ENCODE measurements at regions not wholly inside any gene's neighbourhood (a gene's known extent, or its start where the extent isn't known, plus 50 kb on each side); places are given as distances from the start of the nearest gene placed in this dataset.
"Not testable (repeated sequence)": the region's sequence is repeated elsewhere in the genome, so short reads cannot be mapped to it uniquely, and the experiment has no call there.

DNA sequence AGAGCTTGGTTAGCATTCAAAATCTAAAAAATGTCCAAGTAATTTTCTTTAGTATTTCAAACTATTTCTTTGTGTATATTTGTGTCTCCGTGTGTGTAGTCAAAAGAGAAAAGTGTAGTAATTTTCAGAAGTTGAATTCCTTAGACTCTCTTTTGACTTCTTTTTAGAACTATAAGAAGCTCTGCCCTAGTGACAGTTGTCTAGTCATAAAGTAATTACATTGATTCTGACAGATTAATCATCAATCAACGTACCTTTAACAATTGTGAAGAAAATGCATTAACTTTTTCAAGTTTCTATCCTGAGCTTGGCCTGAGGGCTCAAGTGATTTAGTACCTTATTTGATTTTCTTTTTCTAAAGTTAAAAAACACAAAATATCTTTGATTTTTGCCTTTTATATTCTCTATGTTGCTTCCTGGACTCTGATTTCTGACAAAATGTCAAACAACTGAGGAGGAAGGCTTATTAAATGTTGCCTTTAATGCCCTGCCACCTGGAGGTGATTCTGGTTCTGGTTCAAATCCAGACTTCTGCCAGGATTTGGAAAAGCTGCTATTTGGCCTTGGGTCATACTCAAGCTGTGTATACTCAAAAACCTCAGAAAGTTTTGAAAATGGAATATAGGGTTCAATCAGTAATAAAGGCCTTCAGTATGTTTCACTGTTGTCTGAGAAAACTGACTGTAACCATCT is 653.6 kb downstream of the NSUN3 start:
- DNase-seq: no peak

GRCh38 chr3:94734206-94734605 is 671.3 kb downstream of the NSUN3 start:
- DNase-seq: no peak

- DNase-seq: no peak
Observed at GRCh38 chr3:94735354-94735753, 672.5 kb downstream of the NSUN3 start.

GRCh38 chr3:94737116-94737515 is 674.3 kb downstream of the NSUN3 start:
- no peak for DNase-seq

DNA sequence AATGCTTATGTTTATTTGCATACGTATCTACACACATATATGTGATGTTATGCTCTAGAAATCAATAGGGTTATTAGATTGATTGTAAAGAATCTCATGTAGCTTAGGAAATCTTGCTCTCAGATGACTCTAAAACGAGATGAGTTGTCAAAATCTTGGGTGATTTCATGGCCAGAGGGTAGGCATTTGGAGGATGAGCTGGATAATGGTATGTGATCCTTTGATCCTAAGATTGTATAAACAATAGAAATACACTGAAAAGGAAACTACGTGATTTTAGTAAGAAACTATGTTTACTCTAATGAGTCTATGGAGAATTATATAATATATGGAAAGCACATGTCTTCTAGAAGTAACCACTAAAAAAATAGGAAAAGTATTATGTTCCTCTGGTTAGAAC is 676.6 kb downstream of the NSUN3 start:
- no peak for DNase-seq

DNA sequence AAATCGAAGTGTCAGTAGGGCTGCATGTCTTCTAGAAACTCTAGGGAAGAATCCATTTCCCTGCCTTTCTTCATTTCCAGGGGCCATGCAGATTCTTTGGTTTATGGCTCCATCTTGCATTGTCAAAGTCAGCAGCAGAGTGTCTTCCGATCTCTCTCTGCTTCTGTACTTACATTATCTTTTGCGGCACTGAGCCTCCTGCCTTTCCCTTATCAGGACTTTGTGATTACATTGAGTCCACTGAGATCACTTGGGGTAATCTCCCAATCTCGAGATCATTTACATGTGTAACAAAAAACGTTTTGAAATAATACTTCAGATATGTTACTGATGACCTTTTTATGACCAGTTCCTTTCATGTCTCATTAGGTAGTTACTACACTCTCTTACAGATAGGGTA is 695.9 kb downstream of the NSUN3 start:
- no peak for DNase-seq

DNA sequence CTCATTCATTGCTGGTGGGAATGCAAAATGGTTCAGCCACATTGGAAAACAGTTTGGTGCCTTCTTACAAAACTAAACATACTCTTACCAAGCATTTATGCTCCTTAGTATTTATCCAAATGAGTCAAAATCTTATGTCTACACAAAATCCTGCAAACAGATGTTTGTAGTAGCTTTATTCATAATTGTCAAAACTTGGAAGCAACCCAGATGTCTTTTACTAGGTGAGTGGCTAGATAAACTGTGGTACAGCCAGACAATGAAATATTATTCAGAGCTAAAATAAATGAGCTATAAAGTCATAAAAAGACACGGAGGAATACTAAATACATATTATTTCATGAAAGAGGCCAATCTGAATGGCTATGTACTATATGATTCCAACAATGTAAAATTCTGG is 709.5 kb downstream of the NSUN3 start:
- DNase-seq: no peak

- no peak for DNase-seq
Observed at GRCh38 chr3:94775746-94776145, 712.9 kb downstream of the NSUN3 start.

- DNase-seq: no peak
Observed at GRCh38 chr3:94776401-94776915, 713.6 kb downstream of the NSUN3 start.

- no peak for DNase-seq
Observed at GRCh38 chr3:94778289-94778688, 715.4 kb downstream of the NSUN3 start.

GRCh38 chr3:94778814-94779494 is 716.1 kb downstream of the NSUN3 start:
- DNase-seq: no peak

GRCh38 chr3:94779699-94780098 is 716.8 kb downstream of the NSUN3 start:
- no peak for DNase-seq

DNA sequence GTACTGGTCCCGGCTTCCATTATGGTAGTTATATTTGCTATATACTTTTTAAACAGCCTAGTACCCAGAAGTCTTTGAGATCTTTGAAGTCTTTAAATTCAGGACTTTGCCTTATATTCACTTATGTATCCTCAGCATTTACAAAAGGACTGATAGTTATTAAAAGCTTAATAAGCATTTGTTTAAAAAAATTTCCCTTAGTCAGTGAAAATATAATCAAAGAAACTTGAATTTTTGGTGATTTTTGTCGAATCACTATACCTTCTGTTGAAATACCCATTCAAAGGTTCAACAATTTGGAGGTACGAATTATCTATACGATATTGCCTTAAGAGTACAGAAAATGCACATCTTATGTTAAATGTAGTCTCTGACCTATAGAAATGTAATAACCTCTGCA is 721.4 kb downstream of the NSUN3 start:
- DNase-seq: no peak

- no peak for DNase-seq
Observed at GRCh38 chr3:94787066-94787465, 724.2 kb downstream of the NSUN3 start.

DNA sequence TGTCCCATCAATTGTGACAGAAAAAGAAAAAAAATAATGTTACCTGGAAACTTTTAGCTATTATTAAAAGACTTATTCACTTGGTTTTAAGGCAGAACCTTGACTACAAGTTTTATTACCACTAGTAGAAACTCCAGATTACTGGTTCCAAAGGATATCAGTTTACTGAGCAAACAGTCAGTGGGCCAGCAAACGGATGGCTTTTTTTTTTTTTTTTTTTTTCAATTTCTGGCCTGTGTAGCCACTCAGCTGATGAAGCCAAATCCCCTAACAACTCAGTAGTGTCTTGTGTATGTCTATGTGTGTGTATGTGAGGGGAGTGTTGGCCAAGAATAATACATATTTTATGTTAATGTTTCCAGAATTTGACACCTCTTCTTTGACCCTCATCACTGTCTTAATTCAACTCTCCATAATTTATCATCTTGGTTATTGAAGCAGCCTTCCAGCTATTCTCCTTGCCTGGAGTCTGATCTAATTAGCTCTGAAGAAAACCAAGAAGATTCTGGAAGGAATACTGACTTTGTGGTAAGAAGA is 724.9 kb downstream of the NSUN3 start:
- DNase-seq: peak; percentile 2

- DNase-seq: no peak
Observed at GRCh38 chr3:94794563-94794962, 731.7 kb downstream of the NSUN3 start.

GRCh38 chr3:94799420-94800060 is 736.7 kb downstream of the NSUN3 start:
- DNase-seq: no peak

DNA sequence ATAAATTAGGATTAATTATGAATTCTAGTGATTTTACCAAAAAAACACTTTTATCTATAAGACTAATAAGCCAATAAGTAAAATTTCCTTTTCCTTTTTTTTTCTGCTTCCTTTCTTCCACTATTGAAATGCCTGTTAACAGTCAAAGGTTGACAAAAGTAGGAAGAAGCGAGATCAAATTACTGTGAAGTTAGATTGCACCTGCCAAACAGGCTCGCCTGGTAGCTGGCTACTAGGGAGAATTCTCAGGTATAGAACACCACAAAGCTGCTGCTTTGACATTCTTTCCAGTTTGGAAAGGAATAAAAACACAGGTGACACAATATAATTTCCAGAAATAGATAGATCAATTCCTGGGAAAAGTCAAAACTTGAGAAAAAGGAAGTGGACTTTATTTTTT is 749.0 kb downstream of the NSUN3 start:
- DNase-seq: peak; percentile 3

GRCh38 chr3:94821241-94821640 is 758.4 kb downstream of the NSUN3 start:
- no peak for DNase-seq

- DNase-seq: no peak
Observed at GRCh38 chr3:94822298-94822697, 759.4 kb downstream of the NSUN3 start.

- DNase-seq: not testable (repeated sequence)
Observed at GRCh38 chr3:94846251-94846650, 783.4 kb downstream of the NSUN3 start.

DNA sequence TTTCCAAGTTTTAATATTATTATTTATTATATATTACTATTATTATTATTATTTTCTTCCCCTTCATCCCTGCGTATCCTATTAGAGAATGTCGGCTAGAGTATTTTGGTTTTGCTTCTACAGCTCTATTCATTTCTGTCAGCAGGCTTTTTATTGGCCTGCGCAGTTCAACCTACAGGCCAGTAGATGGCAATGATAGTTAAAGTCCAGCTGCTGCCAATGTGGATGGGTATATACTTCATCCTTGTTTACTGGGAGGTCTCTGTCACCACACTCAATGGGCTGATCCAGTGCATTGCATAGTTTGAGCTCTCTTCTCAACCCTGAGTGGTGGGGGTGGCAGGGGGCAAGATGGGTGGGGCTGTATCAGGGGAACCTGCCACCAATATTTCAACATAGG is 799.8 kb downstream of the NSUN3 start:
- DNase-seq: peak; percentile 10

GRCh38 chr3:94869059-94869547 is 806.2 kb downstream of the NSUN3 start:
- no peak for DNase-seq

GRCh38 chr3:94873751-94874150 is 810.9 kb downstream of the NSUN3 start:
- no peak for DNase-seq
